GM21390 (cell line): ENCODE measurements at regions not wholly inside any gene's neighbourhood (a gene's known extent, or its start where the extent isn't known, plus 50 kb on each side); places are given as distances from the start of the nearest gene placed in this dataset.
"Not testable (repeated sequence)": the region's sequence is repeated elsewhere in the genome, so short reads cannot be mapped to it uniquely, and the experiment has no call there.

ENCODE experiments used
- ATAC-seq: cut with Tn5 transposase; IDR thresholded peaks from one replicate; pipeline ENCODE4 v1.9.1; 2021; ENCODE audit not compliant: unreplicated experiment

- no peak for ATAC-seq
These were observed 175.6 kb upstream of the FAR2 start for GRCh38 chr12:28973491-28973890.

- no peak for ATAC-seq
These were observed 174.9 kb upstream of the FAR2 start for GRCh38 chr12:28974166-28974565.

GRCh38 chr12:28974883-28975282 is 174.2 kb upstream of the FAR2 start:
- no peak for ATAC-seq

- ATAC-seq, result no peak
These were observed 173.3 kb upstream of the FAR2 start for GRCh38 chr12:28975564-28976340.

GRCh38 chr12:28980436-28980835 is 168.6 kb upstream of the FAR2 start:
- no peak for ATAC-seq

GRCh38 chr12:28987538-28988324 is 161.3 kb upstream of the FAR2 start:
- no peak for ATAC-seq

GRCh38 chr12:28988325-28988704 is 160.8 kb upstream of the FAR2 start:
- no peak for ATAC-seq

GRCh38 chr12:28991626-28992025 is 157.5 kb upstream of the FAR2 start:
- no peak for ATAC-seq

GRCh38 chr12:28993720-28994119 is 155.4 kb upstream of the FAR2 start:
- no peak for ATAC-seq

GRCh38 chr12:28994179-28994715 is 154.8 kb upstream of the FAR2 start:
- no peak for ATAC-seq

GRCh38 chr12:28996688-28997087 is 152.4 kb upstream of the FAR2 start:
- no peak for ATAC-seq

GRCh38 chr12:28998662-28999120 is 150.4 kb upstream of the FAR2 start:
- ATAC-seq, result no peak

GRCh38 chr12:29004066-29004935 is 144.8 kb upstream of the FAR2 start:
- no peak for ATAC-seq

GRCh38 chr12:29004936-29005304 is 144.2 kb upstream of the FAR2 start:
- ATAC-seq, result no peak

GRCh38 chr12:29008786-29009185 is 140.3 kb upstream of the FAR2 start:
- no peak for ATAC-seq

- ATAC-seq, result peak; percentile 57
These were observed 136.4 kb upstream of the FAR2 start for GRCh38 chr12:29012673-29013072.

- not testable (repeated sequence) for ATAC-seq
These were observed 131.5 kb upstream of the FAR2 start for GRCh38 chr12:29017532-29017931.

- ATAC-seq, result no peak
These were observed 125.5 kb upstream of the FAR2 start for GRCh38 chr12:29023436-29024076.

GRCh38 chr12:29024117-29024516 is 125.0 kb upstream of the FAR2 start:
- ATAC-seq, result no peak

GRCh38 chr12:29025937-29026336 is 123.1 kb upstream of the FAR2 start:
- no peak for ATAC-seq

GRCh38 chr12:29026419-29026818 is 122.7 kb upstream of the FAR2 start:
- no peak for ATAC-seq
